Breast epithelium (tissue), 3 donors: ENCODE measurements at regions not wholly inside any gene's neighbourhood (a gene's known extent, or its start where the extent isn't known, plus 50 kb on each side); places are given as distances from the start of the nearest gene placed in this dataset.

Source experiments
- POLR2AphosphoS5 ChIP-seq, 3 donors: sonication (generic); formaldehyde crosslinking; IDR thresholded peaks; one replicate each; pipeline ENCODE4 v1.6.1; 2017; ENCODE audit warnings: antibody characterized with exemption in 3 of 3
- TF ChIP-seq, protein P1 (sequence below), 3 donors: fragments of 450-650 bp; IDR thresholded peaks; one replicate each; pipeline ENCODE4 v1.5.1; 2016 to 2017; ENCODE audit warnings: antibody characterized with exemption in 3 of 3, mild to moderate bottlenecking in 3 of 3, moderate library complexity in 3 of 3

DNA sequence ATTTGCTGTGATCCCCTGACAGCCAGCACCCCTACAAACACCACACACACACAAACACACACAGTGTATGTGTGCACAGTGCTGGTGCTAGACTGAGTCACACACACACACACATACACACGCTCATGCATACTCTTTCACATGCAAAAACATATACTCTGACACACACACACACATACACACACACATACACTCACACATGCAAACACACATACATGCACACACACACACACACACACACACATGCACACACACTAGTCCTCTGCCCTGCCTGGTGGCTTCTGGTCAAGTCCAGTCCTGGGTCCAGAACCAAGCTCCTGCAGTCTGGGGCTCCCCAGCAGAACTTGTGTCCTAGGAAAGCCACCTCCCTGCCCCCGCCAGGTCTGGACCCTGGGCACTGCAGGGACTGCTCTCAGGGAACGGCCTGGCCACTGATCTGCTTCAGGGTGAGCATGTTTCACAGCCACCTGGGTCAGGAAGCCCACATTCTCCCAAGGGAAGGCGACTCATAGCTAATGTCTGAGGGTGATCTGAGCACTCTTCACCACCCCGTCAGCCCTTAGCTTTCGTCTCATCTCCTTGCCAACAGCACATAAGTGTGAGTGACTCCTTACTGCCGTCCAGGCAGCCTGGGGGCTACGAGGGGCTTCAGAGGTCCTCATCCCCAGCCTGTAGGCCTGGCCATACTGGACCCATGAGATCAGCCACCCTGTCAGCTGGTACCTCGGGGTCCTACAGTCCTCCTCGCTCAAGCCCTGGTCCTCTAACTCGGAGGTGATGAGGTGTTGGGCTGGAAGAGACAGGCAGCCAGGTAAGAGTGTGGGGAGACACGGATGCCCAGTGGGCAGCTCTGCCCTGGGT lies 88.1 kb downstream of the MCFD2 start:
- TF ChIP-seq POLR2AphosphoS5 (IDR thresholded peaks at IDR 0.05) = no peak
- TF ChIP-seq, protein P1, sequence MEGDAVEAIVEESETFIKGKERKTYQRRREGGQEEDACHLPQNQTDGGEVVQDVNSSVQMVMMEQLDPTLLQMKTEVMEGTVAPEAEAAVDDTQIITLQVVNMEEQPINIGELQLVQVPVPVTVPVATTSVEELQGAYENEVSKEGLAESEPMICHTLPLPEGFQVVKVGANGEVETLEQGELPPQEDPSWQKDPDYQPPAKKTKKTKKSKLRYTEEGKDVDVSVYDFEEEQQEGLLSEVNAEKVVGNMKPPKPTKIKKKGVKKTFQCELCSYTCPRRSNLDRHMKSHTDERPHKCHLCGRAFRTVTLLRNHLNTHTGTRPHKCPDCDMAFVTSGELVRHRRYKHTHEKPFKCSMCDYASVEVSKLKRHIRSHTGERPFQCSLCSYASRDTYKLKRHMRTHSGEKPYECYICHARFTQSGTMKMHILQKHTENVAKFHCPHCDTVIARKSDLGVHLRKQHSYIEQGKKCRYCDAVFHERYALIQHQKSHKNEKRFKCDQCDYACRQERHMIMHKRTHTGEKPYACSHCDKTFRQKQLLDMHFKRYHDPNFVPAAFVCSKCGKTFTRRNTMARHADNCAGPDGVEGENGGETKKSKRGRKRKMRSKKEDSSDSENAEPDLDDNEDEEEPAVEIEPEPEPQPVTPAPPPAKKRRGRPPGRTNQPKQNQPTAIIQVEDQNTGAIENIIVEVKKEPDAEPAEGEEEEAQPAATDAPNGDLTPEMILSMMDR (IDR thresholded peaks at IDR 0.05) = no peak
